HEK293T (cell line): ENCODE measurements at regions not wholly inside any gene's neighbourhood (a gene's known extent, or its start where the extent isn't known, plus 50 kb on each side); places are given as distances from the start of the nearest gene placed in this dataset.

ENCODE experiments used
- CTCF ChIA-PET: fragments of 350-600 bp; formaldehyde crosslinking; extraction: SDS; loops from one replicate; lab custom pipeline; 2021; ENCODE audit warnings: antibody characterized with exemption, inconsistent platforms; lab: Yijun Ruan, JAX
- POLR2A ChIA-PET: fragments of 350-600 bp; formaldehyde crosslinking; extraction: SDS; loops from one replicate; lab custom pipeline; 2020; ENCODE audit warnings: antibody characterized with exemption, inconsistent platforms; lab: Yijun Ruan, JAX
- DNase-seq: peaks from one replicate; pipeline ENCODE4 v3.0.0; 2012; ENCODE audit warnings: mixed read lengths; ENCODE audit errors: extremely low spot score
- ARNT ChIP-seq: fragments of 450-650 bp; IDR thresholded peaks from 2 replicates; pipeline ENCODE4 v1.6.1; 2017; ENCODE audit warnings: mild to moderate bottlenecking
- BHLHE40 ChIP-seq: fragments of 450-650 bp; IDR thresholded peaks from 2 replicates; pipeline ENCODE4 v1.6.1; 2016; ENCODE audit warnings: mild to moderate bottlenecking, moderate library complexity, borderline replicate concordance
- CTBP1 ChIP-seq: fragments of 450-650 bp; IDR thresholded peaks from 2 replicates; pipeline ENCODE4 v1.6.1; 2016; ENCODE audit warnings: borderline replicate concordance
- ELF4 ChIP-seq: fragments of 450-650 bp; IDR thresholded peaks from 2 replicates; pipeline ENCODE4 v1.6.1; 2017; ENCODE audit warnings: antibody characterized with exemption
- FOXA1 ChIP-seq: fragments of 450-650 bp; IDR thresholded peaks from 2 replicates; pipeline ENCODE4 v1.6.1; 2016; ENCODE audit warnings: mild to moderate bottlenecking
- FOXK2 ChIP-seq: fragments of 450-650 bp; IDR thresholded peaks from 2 replicates; pipeline ENCODE4 v1.6.1; 2016; ENCODE audit warnings: mild to moderate bottlenecking
- FOXM1 ChIP-seq: fragments of 450-650 bp; IDR thresholded peaks from 2 replicates; pipeline ENCODE4 v1.6.1; 2017; ENCODE audit warnings: mild to moderate bottlenecking, borderline replicate concordance
- HDGF ChIP-seq: fragments of 450-650 bp; IDR thresholded peaks from 2 replicates; pipeline ENCODE4 v1.6.1; 2017; ENCODE audit warnings: antibody characterized with exemption, borderline replicate concordance
- L3MBTL2 ChIP-seq: fragments of 450-650 bp; conservative IDR thresholded peaks from 2 replicates; pipeline ENCODE4 v1.6.1; 2016; ENCODE audit warnings: mild to moderate bottlenecking
- LEF1 ChIP-seq: fragments of 450-650 bp; IDR thresholded peaks from 2 replicates; pipeline ENCODE4 v1.6.1; 2017; ENCODE audit warnings: mild to moderate bottlenecking, borderline replicate concordance
- NFRKB ChIP-seq: fragments of 450-650 bp; IDR thresholded peaks from 2 replicates; pipeline ENCODE4 v1.6.1; 2016; ENCODE audit warnings: mild to moderate bottlenecking, moderate library complexity
- PKNOX1 ChIP-seq: fragments of 450-650 bp; IDR thresholded peaks from 2 replicates; pipeline ENCODE4 v1.6.1; 2016
- SP1 ChIP-seq: fragments of 450-650 bp; IDR thresholded peaks from 2 replicates; pipeline ENCODE4 v1.6.1; 2017
- SUZ12 ChIP-seq: fragments of 450-650 bp; IDR thresholded peaks from 2 replicates; pipeline ENCODE4 v1.6.1; 2016; ENCODE audit warnings: mild to moderate bottlenecking
- TARDBP ChIP-seq: fragments of 450-650 bp; IDR thresholded peaks from 2 replicates; pipeline ENCODE4 v1.6.1; 2016
- ZNF384 ChIP-seq: fragments of 450-650 bp; IDR thresholded peaks from 2 replicates; pipeline ENCODE4 v1.6.1; 2016

DNA sequence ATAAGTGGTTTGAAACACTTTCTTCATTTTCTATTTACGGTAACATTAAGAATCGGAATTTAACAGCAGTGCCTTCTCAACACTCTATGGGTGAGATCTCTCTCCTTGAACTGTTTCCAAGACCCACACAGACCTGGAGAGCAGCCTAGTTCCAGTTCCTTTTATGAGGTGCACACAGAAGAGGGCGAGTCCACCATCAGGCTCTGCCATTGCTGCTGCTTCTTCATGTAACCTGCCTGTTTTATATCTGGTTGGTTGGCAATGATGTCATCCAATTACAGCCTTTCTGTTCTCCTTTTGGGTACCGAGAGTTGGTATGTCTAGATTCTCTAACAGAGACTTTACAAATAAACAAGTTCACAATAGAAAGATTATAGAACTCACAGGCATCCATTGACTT is 225.7 kb downstream of the UTP18 start:
- ChIA-PET POLR2A (no interaction called here), CTCF (no interaction called here)
- TF ChIP-seq LEF1 (no peak), L3MBTL2 (no peak), FOXM1 (no peak), ZNF384 (no peak), CTBP1 (no peak), PKNOX1 (no peak), HDGF (no peak), FOXK2 (no peak), SUZ12 (no peak), ARNT (no peak), ELF4 (no peak), FOXA1 (no peak), SP1 (no peak), BHLHE40 (no peak), NFRKB (no peak), TARDBP (no peak)
- no peak for DNase-seq

GRCh38 chr17:51486885-51487520 is 226.7 kb downstream of the UTP18 start:
- no peak for TF ChIP-seq PKNOX1
- TF ChIP-seq TARDBP = no peak
- TF ChIP-seq FOXA1 = no peak
- TF ChIP-seq FOXM1 = no peak
- TF ChIP-seq FOXK2 = no peak
- no peak for TF ChIP-seq ARNT
- no peak for TF ChIP-seq ZNF384
- no peak for TF ChIP-seq HDGF
- TF ChIP-seq LEF1 = no peak
- no peak for TF ChIP-seq L3MBTL2
- TF ChIP-seq SUZ12 = no peak
- no peak for TF ChIP-seq BHLHE40
- no peak for TF ChIP-seq NFRKB
- no peak for TF ChIP-seq SP1
- TF ChIP-seq CTBP1 = no peak
- no peak for TF ChIP-seq ELF4
- ChIA-PET CTCF (interaction anchor here (0.9 kb wide), 1 partner anchor 26 kb away, joined by 3 read pairs; no protein-coding TSS in a partner anchor), POLR2A (no interaction called here)
- no peak for DNase-seq

- CTCF ChIA-PET = interaction anchor here (0.6 to 1.1 kb wide), 14 partner anchors 9 to 154 kb away, joined by 3 to 8 read pairs (median 3); no protein-coding TSS in a partner anchor
- POLR2A ChIA-PET = no interaction called here
- TF ChIP-seq BHLHE40 = no peak
- TF ChIP-seq FOXA1 = no peak
- no peak for TF ChIP-seq FOXM1
- no peak for TF ChIP-seq NFRKB
- TF ChIP-seq SUZ12 = no peak
- no peak for TF ChIP-seq HDGF
- no peak for TF ChIP-seq PKNOX1
- no peak for TF ChIP-seq SP1
- TF ChIP-seq CTBP1 = no peak
- no peak for TF ChIP-seq ARNT
- no peak for TF ChIP-seq LEF1
- no peak for TF ChIP-seq ZNF384
- no peak for TF ChIP-seq FOXK2
- TF ChIP-seq L3MBTL2 = no peak
- no peak for TF ChIP-seq ELF4
- no peak for TF ChIP-seq TARDBP
- peak; percentile 58 for DNase-seq
Observed at GRCh38 chr17:51487947-51488346, 227.6 kb downstream of the UTP18 start.

GRCh38 chr17:51491416-51491815 is 231.1 kb downstream of the UTP18 start:
- DNase-seq = no peak
- TF ChIP-seq L3MBTL2 (no peak), ELF4 (no peak), FOXA1 (no peak), HDGF (no peak), FOXM1 (no peak), SUZ12 (no peak), LEF1 (no peak), FOXK2 (no peak), CTBP1 (no peak), PKNOX1 (no peak), ARNT (no peak), ZNF384 (no peak), NFRKB (no peak), TARDBP (no peak), SP1 (no peak), BHLHE40 (no peak)
- POLR2A ChIA-PET = no interaction called here
- CTCF ChIA-PET = no interaction called here

GRCh38 chr17:51493206-51493605 is 232.9 kb downstream of the UTP18 start:
- TF ChIP-seq ARNT (no peak), LEF1 (no peak), HDGF (no peak)
- DNase-seq = no peak
- ChIA-PET CTCF (no interaction called here), POLR2A (no interaction called here)
